ENCODE measurements at regions not wholly inside any gene's neighbourhood (a gene's known extent, or its start where the extent isn't known, plus 50 kb on each side); places are given as distances from the start of the nearest gene placed in this dataset.

DNA sequence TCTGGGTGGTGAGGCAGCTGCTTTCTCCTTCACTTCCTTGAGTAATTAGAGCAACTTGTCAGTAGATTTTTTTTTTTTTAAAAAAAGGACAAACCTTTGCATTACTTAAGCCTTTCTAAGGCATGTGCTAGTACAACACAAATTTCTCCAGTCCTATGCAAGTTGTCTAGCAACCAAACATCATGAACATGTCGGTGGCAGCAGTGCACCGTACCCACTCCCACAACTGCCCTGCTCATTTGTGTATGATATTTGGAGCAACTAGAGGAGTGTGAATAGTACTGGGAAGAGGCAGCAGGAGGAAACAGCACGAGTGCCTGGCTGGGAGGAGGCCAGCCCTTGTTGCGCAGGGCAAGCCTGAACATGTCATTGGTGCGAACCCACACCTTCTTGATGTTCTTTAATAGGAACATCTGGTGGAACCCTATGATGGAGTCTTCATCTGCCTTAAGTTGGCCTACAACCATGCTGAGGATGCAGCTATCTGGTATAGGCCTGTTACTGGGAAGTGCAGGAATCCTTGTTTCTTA, 238.3 kb downstream of the TDRD15 start:
- WGBS, 4 donors, result 78 to 90% (median 88%) methylated on average over 5 of the region's 5 CpGs
- H3K27me3 ChIP-seq, result no peaks in the 10 kb centered on the region
- intact Hi-C loops (cut with DNase I), result no loop called here

DNA sequence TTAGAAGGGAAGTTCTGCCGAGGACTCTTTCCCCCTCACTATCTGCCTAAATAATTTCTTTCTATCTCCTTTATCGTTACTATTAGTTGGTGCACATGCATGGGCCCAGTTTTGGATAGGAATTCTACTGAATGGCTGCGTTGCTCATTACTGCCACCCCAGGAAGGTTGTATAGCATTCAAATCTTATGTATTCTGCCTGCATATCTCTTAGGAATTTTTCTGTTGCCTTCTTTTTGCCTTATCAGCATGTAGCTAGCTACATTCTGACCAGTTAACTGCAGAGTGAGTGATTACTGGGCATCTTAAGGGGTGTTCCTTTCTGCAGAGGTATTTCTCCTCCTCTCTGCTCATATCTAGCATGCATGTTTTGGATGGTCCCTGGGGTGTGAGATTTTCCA, 239.6 kb downstream of the TDRD15 start:
- 82 to 88% (median 83%) methylated on average over 3 of the region's 3 CpGs for WGBS, 4 donors

More for the DNA sequence above, 238.3 kb downstream of the TDRD15 start:
- Histone ChIP-seq H3K9me3 (no peaks in the 10 kb centered on the region), H3K36me3 (no peaks in the 10 kb centered on the region), H3K4me3 (no peak overlapping the region), H3K27ac (no peak overlapping the region), H3K4me1 (no peaks in the 10 kb centered on the region)
- no peak for TF ChIP-seq POLR2A (IDR thresholded peaks at IDR 0.05)
- TF ChIP-seq, protein P1, sequence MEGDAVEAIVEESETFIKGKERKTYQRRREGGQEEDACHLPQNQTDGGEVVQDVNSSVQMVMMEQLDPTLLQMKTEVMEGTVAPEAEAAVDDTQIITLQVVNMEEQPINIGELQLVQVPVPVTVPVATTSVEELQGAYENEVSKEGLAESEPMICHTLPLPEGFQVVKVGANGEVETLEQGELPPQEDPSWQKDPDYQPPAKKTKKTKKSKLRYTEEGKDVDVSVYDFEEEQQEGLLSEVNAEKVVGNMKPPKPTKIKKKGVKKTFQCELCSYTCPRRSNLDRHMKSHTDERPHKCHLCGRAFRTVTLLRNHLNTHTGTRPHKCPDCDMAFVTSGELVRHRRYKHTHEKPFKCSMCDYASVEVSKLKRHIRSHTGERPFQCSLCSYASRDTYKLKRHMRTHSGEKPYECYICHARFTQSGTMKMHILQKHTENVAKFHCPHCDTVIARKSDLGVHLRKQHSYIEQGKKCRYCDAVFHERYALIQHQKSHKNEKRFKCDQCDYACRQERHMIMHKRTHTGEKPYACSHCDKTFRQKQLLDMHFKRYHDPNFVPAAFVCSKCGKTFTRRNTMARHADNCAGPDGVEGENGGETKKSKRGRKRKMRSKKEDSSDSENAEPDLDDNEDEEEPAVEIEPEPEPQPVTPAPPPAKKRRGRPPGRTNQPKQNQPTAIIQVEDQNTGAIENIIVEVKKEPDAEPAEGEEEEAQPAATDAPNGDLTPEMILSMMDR (IDR thresholded peaks at IDR 0.05), result no peak
- DNase-seq (no peak), ATAC-seq (no peak)

DNA sequence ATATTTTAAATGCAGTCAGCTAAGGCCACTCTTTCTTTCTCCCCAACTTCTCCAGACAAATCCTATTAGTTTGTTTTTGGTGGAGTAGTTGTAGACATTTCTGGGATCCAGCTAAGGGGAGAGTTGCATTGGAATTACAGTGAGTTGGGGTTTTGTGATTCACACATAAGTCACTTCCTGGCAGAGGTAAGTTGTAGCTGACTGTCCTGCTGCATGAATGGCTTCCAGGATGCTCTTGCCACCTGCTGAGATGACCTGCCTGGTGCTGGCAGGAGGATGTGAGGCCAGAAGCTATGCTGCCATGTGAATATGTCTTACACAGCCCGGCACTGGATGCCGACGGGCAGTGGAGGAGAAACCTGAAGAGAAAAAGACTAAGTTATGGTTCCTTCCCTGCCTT, 243.7 kb downstream of the TDRD15 start:
- Histone ChIP-seq H3K4me1 (no peaks in the 10 kb centered on the region), H3K4me3 (no peak overlapping the region), H3K36me3 (no peaks in the 10 kb centered on the region), H3K9me3 (no peaks in the 10 kb centered on the region), H3K27ac (no peak overlapping the region), H3K27me3 (peaks cover 0 to 7% (median 0%) of the 10 kb centered on the region in 9 donors)
- intact Hi-C loops (cut with DNase I), result no loop called here
- TF ChIP-seq, protein P1 (IDR thresholded peaks at IDR 0.05), result no peak
- no peak for TF ChIP-seq POLR2A (IDR thresholded peaks at IDR 0.05)
- ATAC-seq, result no peak
- DNase-seq, result no peak
- 87 to 97% (median 89%) methylated on average over 3 of the region's 3 CpGs for WGBS, 4 donors

More for the DNA sequence above, 239.6 kb downstream of the TDRD15 start:
- Histone ChIP-seq H3K4me3 (no peak overlapping the region), H3K36me3 (no peaks in the 10 kb centered on the region), H3K27ac (no peak overlapping the region), H3K27me3 (no peaks in the 10 kb centered on the region), H3K4me1 (no peaks in the 10 kb centered on the region), H3K9me3 (no peaks in the 10 kb centered on the region)
- intact Hi-C loops (cut with DNase I), result no loop called here
- DNase-seq (no peak), ATAC-seq (no peak)
- TF ChIP-seq, protein P1 (IDR thresholded peaks at IDR 0.05), result no peak
- TF ChIP-seq POLR2A (IDR thresholded peaks at IDR 0.05), result no peak

DNA sequence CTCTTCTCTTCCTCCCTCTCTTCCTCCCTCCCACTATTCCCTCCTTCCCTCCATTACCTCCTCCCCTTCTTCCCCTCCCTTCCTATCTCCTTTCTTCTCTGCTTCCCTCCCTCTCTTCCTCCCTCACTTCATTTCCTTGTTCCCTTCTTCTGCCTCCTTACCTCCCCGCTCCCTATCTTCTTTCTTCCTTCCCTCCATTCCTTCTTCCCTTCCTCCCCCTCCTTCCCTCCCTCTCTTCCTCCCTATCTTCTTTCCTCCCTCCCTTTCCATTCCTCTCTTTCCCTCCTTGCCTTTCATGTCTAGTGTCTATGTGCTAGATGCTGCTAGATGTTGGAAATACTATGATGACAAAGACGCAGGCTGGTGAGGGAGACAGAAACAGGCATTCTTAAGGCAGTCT, 246.0 kb downstream of the TDRD15 start:
- TF ChIP-seq POLR2A (IDR thresholded peaks at IDR 0.05), result no peak
- TF ChIP-seq, protein P1 (IDR thresholded peaks at IDR 0.05), result no peak
- DNase-seq (no peak), ATAC-seq (no peak)
- 83 to 88% (median 86%) methylated on average over 2 of the region's 2 CpGs for WGBS, 4 donors
- intact Hi-C loops (cut with DNase I), result no loop called here
- Histone ChIP-seq H3K4me1 (no peaks in the 10 kb centered on the region), H3K27me3 (peaks cover 0 to 7% (median 0%) of the 10 kb centered on the region in 9 donors), H3K36me3 (no peaks in the 10 kb centered on the region), H3K27ac (no peak overlapping the region), H3K4me3 (no peak overlapping the region), H3K9me3 (no peaks in the 10 kb centered on the region)

Data from heart left ventricle (tissue), 16 donors.